ENCODE measurements at regions not wholly inside any gene's neighbourhood (a gene's known extent, or its start where the extent isn't known, plus 50 kb on each side); places are given as distances from the start of the nearest gene placed in this dataset.

DNA sequence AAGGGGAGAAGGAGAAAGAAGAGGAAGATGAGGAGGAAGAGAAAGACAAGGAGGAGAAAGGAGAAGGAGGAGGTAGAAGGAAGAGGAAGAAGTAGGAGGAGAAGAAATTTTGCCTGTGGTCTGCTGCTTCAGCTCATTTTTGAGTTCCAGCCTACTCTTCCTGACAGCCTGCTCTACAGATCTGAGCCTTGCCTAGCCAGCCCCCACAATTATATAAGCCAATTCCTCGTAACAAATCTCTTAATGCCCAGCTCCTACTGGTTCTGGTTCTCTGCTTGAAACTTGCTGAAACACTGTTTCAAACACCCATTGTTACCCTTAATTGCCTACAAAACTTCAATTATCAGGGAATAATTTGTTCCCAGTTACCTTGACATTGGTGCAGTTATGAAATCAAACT lies 1014.2 kb upstream of the CELF4 start:
- H3K27ac Mint-ChIP-seq, result no peak overlapping the region
- peaks cover 6 to 12% of the 10 kb centered on the region in 2 donors for H3K9me3 Mint-ChIP-seq
- H3K36me3 Mint-ChIP-seq, result peaks cover 0 to 7% of the 10 kb centered on the region in 2 donors
- DNase-seq (ENCODE audit: low spot score in 2 of 2), result no peak
- no peak for ATAC-seq

DNA sequence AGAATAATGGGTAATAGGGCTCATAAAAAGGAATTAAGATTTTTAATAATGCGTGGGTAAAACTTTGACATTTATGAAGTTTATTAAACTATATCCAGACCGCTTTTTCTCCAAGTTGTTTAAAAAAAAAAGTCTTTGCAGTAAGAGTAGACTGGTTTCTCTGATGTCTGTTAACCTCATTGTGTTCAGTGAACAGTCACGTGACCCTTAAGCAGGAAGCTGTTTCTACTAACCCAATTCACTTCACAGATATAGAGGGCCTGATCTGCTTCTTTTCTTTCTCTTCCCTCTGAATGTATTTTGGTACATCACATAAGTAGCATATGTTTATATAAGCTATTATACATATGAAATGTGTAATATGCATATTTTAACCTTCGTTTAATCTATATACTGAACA lies 1011.3 kb upstream of the CELF4 start:
- Mint-ChIP-seq H3K9me3 (peaks cover 6 to 12% of the 10 kb centered on the region in 2 donors), H3K27ac (no peak overlapping the region), H3K36me3 (peaks cover 0 to 7% of the 10 kb centered on the region in 2 donors)
- ATAC-seq (no peak), DNase-seq (ENCODE audit: low spot score in 2 of 2) (no peak)

DNA sequence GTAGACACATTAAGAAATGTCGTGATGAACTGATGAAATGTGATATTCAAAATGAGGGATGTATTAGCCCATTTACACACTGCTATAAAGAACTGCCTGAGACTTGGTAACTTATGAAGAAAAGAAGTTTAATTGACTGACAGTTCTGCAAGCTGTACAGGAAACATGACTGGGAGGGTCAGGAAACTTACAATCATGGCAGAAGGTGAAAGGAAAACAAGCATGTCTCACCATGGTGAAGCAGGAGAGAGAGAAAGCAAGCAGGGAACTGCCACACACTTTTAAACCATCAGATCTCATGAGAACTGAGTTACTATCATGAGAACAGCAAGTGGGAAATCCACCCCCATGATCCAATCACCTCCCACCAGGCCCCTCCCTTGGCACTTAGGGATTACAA lies 1010.8 kb upstream of the CELF4 start:
- no peak for DNase-seq (ENCODE audit: low spot score in 2 of 2)
- Mint-ChIP-seq H3K36me3 (peaks cover 0 to 7% of the 10 kb centered on the region in 2 donors), H3K9me3 (peaks cover under 1 to 7% of the 10 kb centered on the region in 2 donors), H3K27ac (no peak overlapping the region)
- no peak for ATAC-seq

DNA sequence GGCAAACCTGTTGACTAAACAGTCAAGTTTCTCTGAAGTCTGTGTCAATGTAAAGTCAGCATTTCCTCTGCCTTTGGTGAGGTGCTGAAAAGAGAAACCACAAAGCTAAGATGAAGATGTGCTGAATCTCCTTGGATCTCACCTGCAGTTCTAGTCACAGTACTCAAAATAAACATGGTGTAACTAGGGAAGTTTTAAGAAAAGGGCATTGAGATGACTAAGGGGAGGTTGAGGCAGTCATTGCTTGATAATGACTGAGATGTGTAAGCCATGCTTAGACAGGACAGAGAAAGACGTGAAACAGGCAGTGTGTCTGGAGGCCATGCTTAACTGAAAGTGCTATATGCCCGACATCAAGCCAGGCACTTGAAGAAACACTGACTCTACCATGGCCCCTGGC lies 1010.0 kb upstream of the CELF4 start:
- Mint-ChIP-seq H3K36me3 (peaks cover 0 to 7% of the 10 kb centered on the region in 2 donors), H3K27ac (no peak overlapping the region), H3K9me3 (peaks cover 0 to 6% of the 10 kb centered on the region in 2 donors)
- peak in 1 of 2 donors; percentile 9 for DNase-seq (ENCODE audit: low spot score in 2 of 2)
- ATAC-seq, result peak; percentile 83 to 97

DNA sequence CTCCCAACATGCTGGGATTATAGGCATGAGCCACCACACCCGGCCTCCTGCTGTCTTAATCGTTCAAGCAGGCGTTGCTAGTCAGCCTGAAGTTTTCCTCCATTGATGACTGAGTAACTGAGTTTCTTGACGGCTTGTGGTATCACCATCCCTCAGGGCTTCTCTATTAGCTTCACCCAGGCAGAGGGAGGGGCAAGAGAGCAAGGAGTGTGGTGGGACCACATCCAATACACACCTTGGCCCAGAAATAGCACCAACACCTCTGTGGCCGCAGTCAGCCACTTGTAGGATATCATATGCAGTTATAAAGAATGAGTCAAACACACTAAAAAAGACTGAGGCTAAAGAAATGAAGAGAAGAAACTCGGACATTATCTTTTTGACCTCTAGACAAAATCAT lies 1009.4 kb upstream of the CELF4 start:
- H3K36me3 Mint-ChIP-seq, result peaks cover 0 to 7% of the 10 kb centered on the region in 2 donors
- no peak for ATAC-seq
- no peak for DNase-seq (ENCODE audit: low spot score in 2 of 2)
- peaks cover 0 to 6% of the 10 kb centered on the region in 2 donors for H3K9me3 Mint-ChIP-seq
- H3K27ac Mint-ChIP-seq, result no peak overlapping the region

DNA sequence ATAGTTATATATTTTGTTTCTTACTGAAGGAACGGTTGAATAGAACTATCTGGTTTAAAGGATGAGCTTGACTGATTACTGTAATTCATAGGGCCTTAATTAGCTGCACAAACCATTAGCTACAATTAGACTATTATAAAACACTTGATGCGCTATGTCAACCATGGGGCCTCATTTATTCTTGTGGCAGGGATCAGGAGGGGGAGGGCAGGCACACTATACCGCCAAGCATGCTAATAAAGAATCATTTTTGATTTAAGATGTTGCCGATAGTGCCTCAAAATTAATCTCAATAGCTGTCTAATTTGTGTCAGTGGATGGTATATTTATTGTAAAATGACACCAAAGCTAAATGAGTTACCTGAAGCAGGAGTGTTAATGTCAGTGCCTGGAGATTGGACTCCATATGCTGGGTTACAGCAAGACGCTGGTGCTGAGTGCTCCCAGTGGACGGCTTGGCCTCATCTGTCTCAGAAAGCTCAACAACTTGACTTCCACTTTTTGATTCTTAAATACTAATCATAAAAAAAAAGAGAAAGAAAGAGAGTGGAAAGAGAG lies 1007.0 kb upstream of the CELF4 start:
- Mint-ChIP-seq H3K27ac (no peak overlapping the region), H3K36me3 (peaks cover 0 to 7% of the 10 kb centered on the region in 2 donors), H3K9me3 (peaks cover 0 to 6% of the 10 kb centered on the region in 2 donors)
- DNase-seq (ENCODE audit: low spot score in 2 of 2) (no peak), ATAC-seq (no peak)

DNA sequence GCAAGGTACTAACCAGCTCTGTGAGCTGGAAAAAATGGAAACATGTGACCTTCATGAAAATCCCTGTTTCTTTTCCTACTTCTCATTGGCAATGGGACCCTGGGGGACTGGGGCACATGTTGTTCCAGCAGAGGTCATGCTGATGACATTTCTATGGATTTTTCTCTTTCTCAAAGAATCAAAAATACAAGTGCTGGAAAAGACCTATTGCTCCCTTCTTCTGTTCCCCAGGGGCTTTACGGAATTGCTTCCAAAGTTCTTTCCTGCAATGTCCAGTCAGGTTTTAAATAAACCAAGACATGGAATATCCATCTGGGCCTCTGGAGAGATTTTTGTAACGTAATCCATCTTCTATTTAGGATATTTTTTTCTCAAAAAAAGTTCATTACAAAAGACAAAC lies 1006.1 kb upstream of the CELF4 start:
- ATAC-seq, result no peak
- DNase-seq (ENCODE audit: low spot score in 2 of 2), result no peak
- Mint-ChIP-seq H3K9me3 (peaks cover 0 to 12% of the 10 kb centered on the region in 2 donors), H3K27ac (no peak overlapping the region), H3K36me3 (peaks cover 0 to 6% of the 10 kb centered on the region in 2 donors)

DNA sequence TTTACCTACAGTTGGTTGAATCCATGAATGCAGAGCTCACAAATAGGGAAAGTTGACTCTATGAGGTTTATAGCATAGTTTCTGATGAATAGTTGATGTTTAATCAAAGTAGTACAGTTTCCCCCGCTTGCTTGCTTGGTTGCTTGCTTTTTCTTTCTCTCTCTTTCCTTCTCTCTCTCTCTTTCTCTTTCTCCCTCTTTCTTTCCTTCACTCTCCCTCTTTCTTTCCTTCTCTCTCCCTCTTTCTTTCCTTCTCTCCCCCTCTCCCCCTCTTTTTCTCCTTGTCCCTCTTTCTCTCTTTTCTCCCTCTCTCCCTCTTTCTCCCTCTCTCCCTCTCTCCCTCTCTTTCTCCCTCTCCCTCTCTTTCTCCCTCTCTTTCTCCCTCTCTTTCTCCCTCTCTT lies 999.9 kb upstream of the CELF4 start:
- ATAC-seq, result no peak
- peaks cover 9 to 15% of the 10 kb centered on the region in 2 donors for H3K36me3 Mint-ChIP-seq
- DNase-seq (ENCODE audit: low spot score in 2 of 2), result no peak
- peaks cover 15 to 27% of the 10 kb centered on the region in 2 donors for H3K9me3 Mint-ChIP-seq
- peak overlapping the region in 1 of 2 donors; percentile 91 for H3K27ac Mint-ChIP-seq

DNA sequence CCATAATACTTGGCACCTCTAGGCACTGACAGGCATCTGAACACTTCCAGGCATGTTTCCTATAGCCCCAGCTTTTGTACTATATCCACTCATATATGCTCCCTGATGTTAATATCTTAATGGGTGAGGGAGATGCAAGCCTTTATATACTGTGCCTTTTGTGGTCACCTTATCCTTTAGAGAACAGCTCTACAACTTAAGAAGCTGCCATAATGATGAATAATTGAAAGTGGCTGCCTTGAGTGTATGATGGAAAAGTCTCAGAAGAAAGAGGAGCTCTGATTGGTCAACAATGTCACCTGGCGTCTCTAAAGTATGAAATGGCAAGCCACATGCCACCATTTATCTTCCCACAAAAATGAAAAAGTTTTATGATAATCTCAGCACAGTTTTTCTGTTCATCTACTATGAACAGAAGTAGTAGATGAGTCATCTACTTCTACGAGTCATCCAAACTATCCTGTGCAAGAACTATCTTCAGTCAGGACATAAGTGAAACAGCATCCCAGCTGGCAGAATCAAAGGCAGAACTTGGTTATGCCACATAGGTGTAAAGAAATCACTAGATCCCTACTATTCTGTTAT lies 997.9 kb upstream of the CELF4 start:
- Mint-ChIP-seq H3K27ac (peak overlapping the region in 1 of 2 donors; percentile 2), H3K9me3 (peaks cover 15 to 27% of the 10 kb centered on the region in 2 donors), H3K36me3 (peaks cover 9 to 15% of the 10 kb centered on the region in 2 donors)
- DNase-seq (ENCODE audit: low spot score in 2 of 2) (peak in 1 of 2 donors; percentile 8), ATAC-seq (peak; percentile 86 to 96)

DNA sequence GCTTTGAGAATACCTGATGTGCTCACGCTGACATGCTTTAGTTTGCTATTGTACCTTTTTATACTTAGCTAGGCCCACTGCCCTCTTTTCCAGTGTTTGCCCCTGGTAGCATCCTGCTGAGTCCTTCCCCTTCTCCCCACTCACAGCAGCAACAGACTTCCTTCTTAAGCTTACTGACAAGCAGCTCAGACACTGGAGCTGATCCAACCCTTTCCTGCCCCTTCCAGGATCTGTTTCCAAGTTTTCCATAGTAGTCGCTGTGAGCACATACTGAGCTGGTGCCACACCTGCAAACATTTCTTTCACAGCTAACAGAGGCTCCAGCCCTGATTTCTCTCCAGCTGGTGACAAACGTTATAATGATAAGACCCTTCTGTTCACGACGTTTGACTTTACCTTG lies 991.4 kb upstream of the CELF4 start:
- Mint-ChIP-seq H3K9me3 (peaks cover 6 to 10% of the 10 kb centered on the region in 2 donors), H3K36me3 (peaks cover 0 to 4% of the 10 kb centered on the region in 2 donors), H3K27ac (no peak overlapping the region)
- ATAC-seq, result no peak
- DNase-seq (ENCODE audit: low spot score in 2 of 2), result no peak

DNA sequence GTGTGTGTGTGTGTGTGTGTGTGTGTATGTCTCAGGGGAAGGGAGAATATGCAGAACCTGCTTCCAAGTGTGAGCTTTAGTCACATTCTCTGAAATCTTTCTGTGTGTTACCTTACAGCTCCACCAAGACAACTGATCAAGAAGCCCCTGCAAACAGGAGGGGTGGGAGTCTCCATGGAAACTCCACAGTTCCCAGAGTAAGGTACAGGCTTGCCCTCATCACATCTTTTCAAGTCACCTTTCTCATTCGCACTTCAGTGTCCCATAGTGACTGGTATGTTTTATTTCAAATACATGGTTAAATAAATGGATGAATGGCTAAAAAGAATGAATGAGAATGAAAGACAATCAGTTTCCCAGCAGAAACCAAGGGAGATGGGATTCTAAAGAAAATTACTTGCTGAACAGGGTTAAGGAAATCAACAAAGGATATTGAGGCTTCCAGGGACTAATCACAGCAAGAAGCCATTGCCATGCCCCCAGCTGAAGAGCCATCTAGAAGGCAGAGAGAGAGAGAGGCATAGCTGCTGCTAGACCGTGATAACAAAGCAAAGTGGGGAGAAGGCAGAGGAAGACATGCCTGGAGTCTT lies 987.2 kb upstream of the CELF4 start:
- Mint-ChIP-seq H3K9me3 (peaks cover 6 to 16% of the 10 kb centered on the region in 2 donors), H3K36me3 (peaks cover 0 to 8% of the 10 kb centered on the region in 2 donors), H3K27ac (no peak overlapping the region)
- no peak for ATAC-seq
- no peak for DNase-seq (ENCODE audit: low spot score in 2 of 2)

DNA sequence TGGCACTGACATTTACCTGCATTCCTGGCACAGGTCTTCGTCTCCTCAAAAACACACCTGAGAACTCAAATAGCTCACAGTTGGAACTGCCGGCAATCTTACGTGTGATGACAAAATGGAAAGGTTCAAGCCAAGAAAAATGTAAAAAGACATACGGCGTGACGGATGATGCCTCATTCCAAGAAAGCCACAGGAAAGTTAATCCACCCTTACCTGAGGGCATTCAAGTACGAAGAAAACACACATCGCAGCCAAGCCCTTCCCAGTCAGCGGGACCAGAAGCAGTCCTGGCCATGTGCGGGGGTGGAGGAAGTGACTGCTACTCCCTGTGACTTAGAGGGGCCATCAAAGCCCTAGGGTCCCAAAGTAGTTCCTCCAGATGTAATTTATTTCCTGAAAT lies 986.3 kb upstream of the CELF4 start:
- H3K36me3 Mint-ChIP-seq, result peaks cover 0 to 8% of the 10 kb centered on the region in 2 donors
- no peak for ATAC-seq
- H3K9me3 Mint-ChIP-seq, result peaks cover 6 to 16% of the 10 kb centered on the region in 2 donors
- no peak for DNase-seq (ENCODE audit: low spot score in 2 of 2)
- no peak overlapping the region for H3K27ac Mint-ChIP-seq

DNA sequence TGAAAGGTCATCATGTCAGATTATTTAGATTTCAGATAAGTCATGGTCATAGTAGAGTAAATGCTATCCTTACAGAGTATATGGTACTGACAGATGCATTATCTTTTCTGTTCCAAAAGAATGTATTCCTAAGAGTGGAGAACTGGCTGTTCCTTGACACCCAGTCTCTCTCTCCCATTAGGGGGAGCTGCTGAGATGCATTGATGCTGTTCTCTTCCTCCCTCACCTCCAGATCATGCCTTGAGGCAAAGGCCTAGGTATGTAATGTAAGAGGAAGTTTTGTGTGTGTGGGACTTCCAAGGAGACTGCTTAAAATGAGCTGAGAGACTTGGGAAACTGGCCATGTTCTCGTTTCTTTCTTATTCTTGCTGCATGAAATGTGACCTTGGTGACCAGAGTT lies 979.5 kb upstream of the CELF4 start:
- DNase-seq (ENCODE audit: low spot score in 2 of 2) (peak in 1 of 2 donors; percentile 7), ATAC-seq (peak in 1 of 2 donors; percentile 38)

DNA sequence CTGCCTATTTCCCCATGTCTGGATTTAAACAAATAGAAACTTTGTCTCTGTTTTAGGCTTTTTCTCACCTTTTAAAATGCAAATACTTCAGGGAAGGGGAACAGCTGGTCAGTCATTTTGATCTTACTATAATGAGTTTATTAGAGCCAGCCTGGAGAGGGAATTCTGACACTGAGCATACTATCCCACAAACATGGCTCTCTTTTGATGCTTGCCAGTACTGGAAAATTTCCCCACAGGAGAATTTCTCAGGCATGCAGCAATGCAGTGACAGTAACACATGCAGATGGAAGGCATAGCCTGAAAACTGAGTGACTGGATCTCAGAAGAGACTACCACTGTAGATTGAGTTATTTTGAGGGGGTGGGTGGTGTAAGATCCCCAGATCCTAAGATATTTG lies 974.3 kb upstream of the CELF4 start:
- no peak overlapping the region for H3K27ac Mint-ChIP-seq
- no peaks in the 10 kb centered on the region for H3K36me3 Mint-ChIP-seq
- DNase-seq (ENCODE audit: low spot score in 2 of 2) (no peak), ATAC-seq (no peak)
- peaks cover 3 to 8% of the 10 kb centered on the region in 2 donors for H3K9me3 Mint-ChIP-seq

More for the DNA sequence above, 979.5 kb upstream of the CELF4 start:
- Mint-ChIP-seq H3K36me3 (no peaks in the 10 kb centered on the region), H3K27ac (no peak overlapping the region), H3K9me3 (peaks cover 0 to 3% of the 10 kb centered on the region in 2 donors)

DNA sequence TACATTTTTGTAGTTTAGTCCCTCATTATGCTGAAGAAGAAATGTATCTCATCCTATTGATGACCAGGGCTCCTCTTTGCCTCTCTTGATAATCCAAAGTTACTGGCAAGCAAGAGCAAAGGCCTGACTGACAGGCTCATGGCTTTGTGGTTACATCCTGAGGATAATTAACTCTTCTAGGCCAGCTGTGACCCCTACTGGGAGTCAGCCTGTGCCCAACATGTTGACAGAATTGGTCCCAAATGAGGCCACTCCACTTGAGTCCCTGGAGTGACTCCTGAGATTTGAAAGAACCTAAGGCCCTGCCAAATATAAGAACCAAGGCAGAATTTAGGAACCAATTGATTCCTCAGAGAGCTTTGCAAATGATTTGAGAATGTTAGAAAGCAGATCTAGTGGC lies 973.8 kb upstream of the CELF4 start:
- Mint-ChIP-seq H3K36me3 (no peaks in the 10 kb centered on the region), H3K9me3 (peaks cover 3 to 8% of the 10 kb centered on the region in 2 donors), H3K27ac (no peak overlapping the region)
- ATAC-seq (no peak), DNase-seq (ENCODE audit: low spot score in 2 of 2) (no peak)

DNA sequence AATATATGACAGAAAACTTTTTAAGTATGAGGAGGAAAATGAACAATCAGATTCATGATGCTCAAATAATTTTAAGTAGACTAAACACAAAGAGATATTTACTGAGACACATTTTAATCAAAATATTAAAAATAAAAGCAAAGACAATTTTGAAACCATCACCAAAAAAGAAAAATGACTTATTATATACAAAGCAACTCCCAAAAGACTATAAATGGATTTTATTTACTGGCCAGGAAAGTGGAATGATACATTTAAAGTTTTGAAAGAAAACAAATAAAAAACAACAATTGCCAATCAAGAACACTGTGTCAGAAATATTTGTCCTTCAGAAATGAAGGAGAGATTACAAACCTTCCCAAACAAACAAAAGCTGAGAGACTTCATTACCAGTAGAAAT lies 968.5 kb upstream of the CELF4 start:
- H3K36me3 Mint-ChIP-seq, result no peaks in the 10 kb centered on the region

DNA sequence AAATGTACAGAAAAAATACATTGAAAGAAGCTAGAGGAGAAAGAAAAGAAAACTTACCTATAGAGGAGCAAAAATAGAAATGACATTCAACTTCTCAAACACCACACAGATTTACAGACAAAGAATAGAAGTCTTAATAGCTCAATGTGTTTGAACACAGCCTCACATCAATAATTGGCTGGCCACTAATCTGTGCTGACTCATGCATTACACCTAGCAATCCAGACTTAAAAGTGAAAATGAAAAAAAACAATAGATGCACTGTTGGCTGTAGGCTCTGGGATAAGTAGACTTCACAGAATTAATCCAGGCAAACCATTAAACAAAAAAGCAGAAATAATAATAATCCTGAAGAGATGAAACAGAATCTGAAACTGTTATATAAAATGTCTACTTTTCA lies 961.3 kb upstream of the CELF4 start:
- H3K36me3 Mint-ChIP-seq, result no peaks in the 10 kb centered on the region
- H3K9me3 Mint-ChIP-seq, result no peaks in the 10 kb centered on the region
- ATAC-seq (no peak), DNase-seq (ENCODE audit: low spot score in 2 of 2) (no peak)
- no peak overlapping the region for H3K27ac Mint-ChIP-seq

More for the DNA sequence above, 968.5 kb upstream of the CELF4 start:
- Mint-ChIP-seq H3K9me3 (peaks cover 3 to 4% of the 10 kb centered on the region in 2 donors), H3K27ac (no peak overlapping the region)
- ATAC-seq (no peak), DNase-seq (ENCODE audit: low spot score in 2 of 2) (no peak)

DNA sequence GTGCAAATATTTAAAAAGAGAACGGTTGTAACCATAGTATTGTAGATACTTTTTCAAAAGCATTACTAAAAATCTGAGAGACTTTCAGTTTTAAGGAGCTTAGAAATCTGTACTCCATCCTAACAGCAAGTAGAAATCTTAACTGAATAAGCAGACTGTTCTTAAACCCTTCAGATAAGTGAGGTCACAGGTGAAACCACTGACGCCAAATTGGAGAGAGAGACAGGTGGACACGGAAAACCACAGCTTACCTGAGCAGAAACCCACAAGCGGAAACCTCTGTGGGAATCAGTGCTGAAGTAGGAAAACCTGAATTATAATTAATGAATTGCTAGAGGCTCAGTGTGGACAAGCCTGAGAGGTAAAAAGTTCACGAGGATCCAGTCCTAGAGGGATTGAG lies 959.4 kb upstream of the CELF4 start:
- no peaks in the 10 kb centered on the region for H3K9me3 Mint-ChIP-seq
- no peaks in the 10 kb centered on the region for H3K36me3 Mint-ChIP-seq
- H3K27ac Mint-ChIP-seq, result no peak overlapping the region
- ATAC-seq (no peak), DNase-seq (ENCODE audit: low spot score in 2 of 2) (no peak)

Measured in activated naive CD4-positive, alpha-beta T cell treated with anti-CD3 and anti-CD28 coated beads, Interleukin-2, amount 50 U/mL, for 72 hours (primary cell).